SH-SY5Y (cell line): ENCODE measurements at regions not wholly inside any gene's neighbourhood (a gene's known extent, or its start where the extent isn't known, plus 50 kb on each side); places are given as distances from the start of the nearest gene placed in this dataset.

Experiments
- GATA2 ChIP-seq: IDR thresholded peaks from 2 replicates; pipeline ENCODE4 v1.6.1; 2011; ENCODE audit warnings: mild to moderate bottlenecking, low read depth, low read length
- GATA3 ChIP-seq: IDR thresholded peaks from 2 replicates; pipeline ENCODE4 v1.6.1; 2011; ENCODE audit warnings: low read depth, mild to moderate bottlenecking, low read length, moderate library complexity

DNA sequence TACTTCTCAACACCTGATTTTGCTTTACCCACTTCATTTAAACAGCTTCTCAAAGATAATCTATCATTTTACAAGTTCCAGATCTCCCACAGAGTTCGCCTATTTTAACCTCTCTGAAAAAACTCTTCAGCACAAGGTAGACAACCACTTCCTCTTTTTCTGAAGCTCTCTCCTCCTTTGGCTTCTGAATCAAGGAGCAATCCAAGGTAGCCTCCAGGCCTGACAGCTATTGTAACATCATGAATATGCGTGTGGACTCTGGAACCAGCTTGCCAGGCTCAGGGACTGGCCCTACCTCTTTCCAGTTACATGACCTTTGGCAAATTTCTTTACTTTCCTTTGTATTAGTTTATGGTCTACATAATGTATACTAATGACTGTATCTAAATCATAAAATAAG, 405.9 kb upstream of the ZNF385D start:
- TF ChIP-seq GATA3 (no peak), GATA2 (no peak)
